ENCODE measurements at regions not wholly inside any gene's neighbourhood (a gene's known extent, or its start where the extent isn't known, plus 50 kb on each side); places are given as distances from the start of the nearest gene placed in this dataset.

DNA sequence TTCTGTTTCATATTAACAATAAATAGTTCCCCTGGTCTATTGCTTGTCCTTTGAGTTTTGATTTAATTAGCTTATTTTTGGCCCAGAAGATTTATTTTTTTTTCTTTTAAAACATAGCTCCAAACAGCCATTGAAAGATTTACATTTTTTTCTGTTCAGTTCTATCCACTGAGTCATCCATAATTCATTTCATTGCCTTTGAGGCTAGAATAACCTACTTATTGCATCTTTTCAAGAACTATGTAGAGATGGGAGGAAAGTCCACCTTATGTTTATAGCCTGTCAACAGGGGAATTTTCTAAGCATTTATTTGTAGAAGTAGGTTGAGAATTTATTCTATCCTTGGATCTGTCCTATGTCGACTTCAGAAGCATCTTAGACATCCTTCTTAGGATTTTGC lies 53.4 kb upstream of the CHD2 start:
- no TSS peak for BruUV-seq (replicated peaks)
- Histone ChIP-seq H3K4me2 (ENCODE audit: insufficient read depth, low read length) (no peak overlapping the region), H3K9me3 (replicated peaks; ENCODE audit: control insufficient read depth, insufficient read depth, low read length) (no peaks in the 10 kb centered on the region), H4K20me1 (replicated peaks; ENCODE audit: control insufficient read depth, extremely low read depth, insufficient read depth, low read length) (no peaks in the 10 kb centered on the region), H3K36me3 (ENCODE audit: control insufficient read depth in 2 of 2, extremely low read depth in 1 of 2, insufficient read depth in 2 of 2, low read length in 2 of 2) (no peaks in the 10 kb centered on the region), H3K27me3 (ENCODE audit: control insufficient read depth in 2 of 2, insufficient read depth in 2 of 2, low read length in 2 of 2) (peaks cover 41 to 44% of the 10 kb centered on the region in 2 experiments), H3K4me1 (ENCODE audit: control insufficient read depth, extremely low read depth, insufficient read depth, low read length) (peaks cover 9% of the 10 kb centered on the region), H3K4me3 (replicated peaks in 1 of 3; ENCODE audit: insufficient read depth in 1 of 3, low read depth in 1 of 3, low read length in 3 of 3) (no peak overlapping the region), H3K27ac (ENCODE audit: insufficient read depth, low read depth, low read length) (no peak overlapping the region), H3K9ac (replicated peaks; ENCODE audit: extremely low read depth, insufficient read depth, low read length) (no peak overlapping the region), H3K79me2 (ENCODE audit: control insufficient read depth, insufficient read depth, low read length) (no peaks in the 10 kb centered on the region), H3K9me1 (replicated peaks; ENCODE audit: control insufficient read depth, extremely low read depth, insufficient read depth, low read length) (no peaks in the 10 kb centered on the region), H2AFZ (ENCODE audit: low read depth, low read length) (no peak overlapping the region)
- ChIA-PET CTCF (interaction anchor here (0.7 to 2.3 kb wide), 2 partner anchors 14 to 15 kb away, joined by 4 to 10 read pairs; no protein-coding TSS in a partner anchor), POLR2A (interaction anchor here (1.0 kb wide), 1 partner anchor 36 kb away, joined by 3 read pairs; no protein-coding TSS in a partner anchor)
- dilution Hi-C loops (cut with MboI; ENCODE audit: extremely low pct_ligation_motif_present, low sequenced_read_pairs) (no loop called here), intact Hi-C loops (cut with micrococcal nuclease) (no loop called here)
- no peak for DNase-seq (ENCODE audit: low read depth, low spot score)
- TF ChIP-seq MYC (IDR thresholded peaks at IDR 0.05; ENCODE audit: low read depth, low read length) (no peak), EZH2 (IDR thresholded peaks at IDR 0.05; ENCODE audit: borderline replicate concordance, low read depth, low read length, severe bottlenecking) (no peak), JUN (IDR thresholded peaks at IDR 0.05; ENCODE audit: borderline replicate concordance, insufficient read depth, insufficient read length, low read depth) (no peak), POLR2A (IDR thresholded peaks at IDR 0.05; ENCODE audit: low read depth, low read length) (no peak), MAX (IDR thresholded peaks at IDR 0.05; ENCODE audit: insufficient read depth, insufficient read length) (no peak), FOS (IDR thresholded peaks at IDR 0.05; ENCODE audit: borderline replicate concordance, insufficient read depth, low read length) (no peak), POLR2AphosphoS5 (IDR thresholded peaks at IDR 0.05; ENCODE audit: insufficient read depth, low read depth, low read length) (no peak), GATA2 (IDR thresholded peaks at IDR 0.05; ENCODE audit: insufficient read depth, insufficient read length, low read depth, low read length) (no peak)
- TF ChIP-seq, protein P1, sequence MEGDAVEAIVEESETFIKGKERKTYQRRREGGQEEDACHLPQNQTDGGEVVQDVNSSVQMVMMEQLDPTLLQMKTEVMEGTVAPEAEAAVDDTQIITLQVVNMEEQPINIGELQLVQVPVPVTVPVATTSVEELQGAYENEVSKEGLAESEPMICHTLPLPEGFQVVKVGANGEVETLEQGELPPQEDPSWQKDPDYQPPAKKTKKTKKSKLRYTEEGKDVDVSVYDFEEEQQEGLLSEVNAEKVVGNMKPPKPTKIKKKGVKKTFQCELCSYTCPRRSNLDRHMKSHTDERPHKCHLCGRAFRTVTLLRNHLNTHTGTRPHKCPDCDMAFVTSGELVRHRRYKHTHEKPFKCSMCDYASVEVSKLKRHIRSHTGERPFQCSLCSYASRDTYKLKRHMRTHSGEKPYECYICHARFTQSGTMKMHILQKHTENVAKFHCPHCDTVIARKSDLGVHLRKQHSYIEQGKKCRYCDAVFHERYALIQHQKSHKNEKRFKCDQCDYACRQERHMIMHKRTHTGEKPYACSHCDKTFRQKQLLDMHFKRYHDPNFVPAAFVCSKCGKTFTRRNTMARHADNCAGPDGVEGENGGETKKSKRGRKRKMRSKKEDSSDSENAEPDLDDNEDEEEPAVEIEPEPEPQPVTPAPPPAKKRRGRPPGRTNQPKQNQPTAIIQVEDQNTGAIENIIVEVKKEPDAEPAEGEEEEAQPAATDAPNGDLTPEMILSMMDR (IDR thresholded peaks at IDR 0.05; ENCODE audit: extremely low read depth in 1 of 2, insufficient read depth in 1 of 2, low read depth in 1 of 2, low read length in 2 of 2) = no peak
- FAIRE-seq = no peak
